Trophoblast cell (in vitro differentiated cells and primary cell): ENCODE measurements at regions not wholly inside any gene's neighbourhood (a gene's known extent, or its start where the extent isn't known, plus 50 kb on each side); places are given as distances from the start of the nearest gene placed in this dataset.

Experiments used
- DNase-seq, 2 donors: peaks; one replicate each; pipeline ENCODE4 v3.0.0-alpha.2; 2016
- H2AFZ ChIP-seq: 2 replicates; pipeline ENCODE4 v1.6.1; 2013; ENCODE audit warnings: low read length, moderate library complexity, mild to moderate bottlenecking; ENCODE audit not compliant: insufficient read depth, poor library complexity
- H2AK5ac ChIP-seq: 2 replicates; pipeline ENCODE4 v1.6.1; 2013; ENCODE audit warnings: mild to moderate bottlenecking, low read length
- H2BK120ac ChIP-seq: 2 replicates; pipeline ENCODE4 v1.6.1; 2013; ENCODE audit warnings: low read length, mild to moderate bottlenecking, moderate library complexity; ENCODE audit not compliant: insufficient read depth, poor library complexity
- H2BK12ac ChIP-seq: 2 replicates; pipeline ENCODE4 v1.6.1; 2013; ENCODE audit warnings: mild to moderate bottlenecking, low read length, moderate library complexity
- H2BK5ac ChIP-seq: 2 replicates; pipeline ENCODE4 v1.6.1; 2013; ENCODE audit warnings: low read length, low read depth, moderate library complexity, mild to moderate bottlenecking; ENCODE audit not compliant: poor library complexity
- H3K14ac ChIP-seq: 2 replicates; pipeline ENCODE4 v1.6.1; 2013; ENCODE audit warnings: mild to moderate bottlenecking, low read length
- H3K18ac ChIP-seq: 2 replicates; pipeline ENCODE4 v1.6.1; 2013; ENCODE audit warnings: mild to moderate bottlenecking, low read length
- H3K23ac ChIP-seq: 2 replicates; pipeline ENCODE4 v1.6.1; 2013; ENCODE audit warnings: low read length
- H3K27ac ChIP-seq: 2 replicates; pipeline ENCODE4 v1.5.1; 2013; ENCODE audit warnings: low read depth, mild to moderate bottlenecking, inconsistent platforms, low read length, moderate library complexity
- H3K27me3 ChIP-seq: 2 replicates; pipeline ENCODE4 v1.6.1; 2013; ENCODE audit warnings: inconsistent platforms, mild to moderate bottlenecking, low read length, moderate library complexity; ENCODE audit not compliant: insufficient read depth
- H3K36me3 ChIP-seq, 2 experiments: 1 replicate in 1 of 2; 2 replicates in 1 of 2; pipeline ENCODE4 v1.6.1; 2013; ENCODE audit warnings: low read length in 2 of 2, mild to moderate bottlenecking in 2 of 2, moderate library complexity in 1 of 2; ENCODE audit not compliant: insufficient read depth in 2 of 2, control insufficient read depth in 1 of 2
- H3K4ac ChIP-seq: 2 replicates; pipeline ENCODE4 v1.6.1; 2013; ENCODE audit warnings: low read depth, mild to moderate bottlenecking, low read length, moderate library complexity
- H3K4me1 ChIP-seq, 2 experiments: 1 replicate in 1 of 2; 2 replicates in 1 of 2; pipeline ENCODE4 v1.6.1; 2013; ENCODE audit warnings: low read length in 2 of 2, mild to moderate bottlenecking in 2 of 2, moderate library complexity in 1 of 2; ENCODE audit not compliant: insufficient read depth in 2 of 2, control insufficient read depth in 1 of 2
- H3K4me2 ChIP-seq: 2 replicates; pipeline ENCODE4 v1.6.1; 2013; ENCODE audit warnings: inconsistent platforms, mild to moderate bottlenecking, low read length, moderate library complexity
- H3K4me3 ChIP-seq: 2 replicates; pipeline ENCODE4 v1.5.1; 2013; ENCODE audit warnings: mild to moderate bottlenecking, low read depth, low read length, inconsistent platforms
- H3K79me1 ChIP-seq: one replicate; pipeline ENCODE4 v1.6.1; 2013; ENCODE audit warnings: low read length
- H3K79me2 ChIP-seq: 2 replicates; pipeline ENCODE4 v1.6.1; 2013; ENCODE audit warnings: low read length, mild to moderate bottlenecking; ENCODE audit not compliant: control insufficient read depth, insufficient read depth, poor library complexity
- H3K9ac ChIP-seq: 2 replicates; pipeline ENCODE4 v1.6.1; 2013; ENCODE audit warnings: mild to moderate bottlenecking, low read length
- H3K9me3 ChIP-seq: 2 replicates; pipeline ENCODE4 v1.6.1; 2013; ENCODE audit warnings: low read depth, mild to moderate bottlenecking, control low read depth, inconsistent platforms, low read length; ENCODE audit not compliant: insufficient read depth
- H4K12ac ChIP-seq: 2 replicates; pipeline ENCODE4 v1.6.1; 2013; ENCODE audit warnings: low read depth, mild to moderate bottlenecking, low read length, moderate library complexity
- H4K8ac ChIP-seq: 2 replicates; pipeline ENCODE4 v1.6.1; 2013; ENCODE audit warnings: low read depth, mild to moderate bottlenecking, low read length, moderate library complexity
- H4K91ac ChIP-seq: one replicate; pipeline ENCODE4 v1.6.1; 2013; ENCODE audit warnings: low read depth, mild to moderate bottlenecking, low read length, moderate library complexity
- WGBS: extraction: QIAGEN DNeasy Blood & Tissue Kit; methylation state at CpG from one replicate; pipeline ENCODE4 v1.1.7; 2013; ENCODE audit warnings: missing lambda C conversion rate; ENCODE audit not compliant: insufficient read length, insufficient coverage; ENCODE audit errors: extremely low coverage; 5-methylcytosine and 5-hydroxymethylcytosine counted together

- DNase-seq: no peak
Observed at GRCh38 chr9:38311382-38312270, 80.9 kb upstream of the ALDH1B1 start.

GRCh38 chr9:38309324-38310195, 82.9 kb upstream of the ALDH1B1 start:
- peaks cover 2% of the 10 kb centered on the region for H3K9me3 ChIP-seq
- DNase-seq: no peak
- no peak overlapping the region for H4K91ac ChIP-seq

More at GRCh38 chr9:38311382-38312270, 80.9 kb upstream of the ALDH1B1 start:
- Histone ChIP-seq H3K9me3 (peaks cover 2% of the 10 kb centered on the region), H3K23ac (no peak overlapping the region), H2BK120ac (no peak overlapping the region), H2AFZ (no peak overlapping the region), H2BK12ac (no peak overlapping the region), H3K9ac (no peak overlapping the region), H3K18ac (no peak overlapping the region), H3K27ac (no peak overlapping the region), H3K4ac (no peak overlapping the region), H2AK5ac (no peak overlapping the region), H4K91ac (no peak overlapping the region), H4K12ac (no peak overlapping the region), H2BK5ac (no peak overlapping the region), H3K79me1 (no peaks in the 10 kb centered on the region), H3K4me1 (peaks cover 5 to 7% of the 10 kb centered on the region in 2 experiments), H3K79me2 (no peaks in the 10 kb centered on the region), H3K27me3 (no peaks in the 10 kb centered on the region), H3K14ac (no peak overlapping the region), H4K8ac (no peak overlapping the region), H3K36me3 (no peaks in the 10 kb centered on the region), H3K4me3 (no peak overlapping the region), H3K4me2 (no peak overlapping the region)
- WGBS: no CpG with 5 or more reads among the region's 16 CpGs

GRCh38 chr9:38308136-38308535, 84.4 kb upstream of the ALDH1B1 start:
- Histone ChIP-seq H4K8ac (no peak overlapping the region), H3K27ac (no peak overlapping the region), H3K27me3 (no peaks in the 10 kb centered on the region), H3K4me3 (no peak overlapping the region), H2BK120ac (no peak overlapping the region), H3K9me3 (peaks cover 2% of the 10 kb centered on the region), H2AFZ (no peak overlapping the region), H2BK12ac (no peak overlapping the region), H3K4me2 (no peak overlapping the region), H3K9ac (no peak overlapping the region), H2AK5ac (no peak overlapping the region), H3K36me3 (no peaks in the 10 kb centered on the region), H2BK5ac (no peak overlapping the region), H4K12ac (no peak overlapping the region), H4K91ac (no peak overlapping the region), H3K79me2 (no peaks in the 10 kb centered on the region), H3K4me1 (peaks cover 5 to 7% of the 10 kb centered on the region in 2 experiments), H3K23ac (no peak overlapping the region), H3K79me1 (no peaks in the 10 kb centered on the region), H3K18ac (no peak overlapping the region), H3K14ac (no peak overlapping the region), H3K4ac (no peak overlapping the region)
- no peak for DNase-seq
- WGBS: 100% methylated on average over 2 of the region's 4 CpGs

More at GRCh38 chr9:38309324-38310195, 82.9 kb upstream of the ALDH1B1 start:
- Histone ChIP-seq H3K4ac (no peak overlapping the region), H3K36me3 (no peaks in the 10 kb centered on the region), H3K4me3 (no peak overlapping the region), H4K12ac (no peak overlapping the region), H3K14ac (no peak overlapping the region), H4K8ac (no peak overlapping the region), H2BK120ac (no peak overlapping the region), H3K27me3 (no peaks in the 10 kb centered on the region), H2AFZ (no peak overlapping the region), H3K4me2 (peak overlapping the region; percentile 15), H3K79me2 (no peaks in the 10 kb centered on the region), H3K4me1 (peaks cover 5 to 7% of the 10 kb centered on the region in 2 experiments), H3K23ac (no peak overlapping the region), H2BK12ac (no peak overlapping the region), H3K18ac (no peak overlapping the region), H3K27ac (no peak overlapping the region), H3K9ac (no peak overlapping the region), H2BK5ac (no peak overlapping the region), H2AK5ac (no peak overlapping the region), H3K79me1 (no peaks in the 10 kb centered on the region)
- WGBS: no CpG with 5 or more reads among the region's 11 CpGs

GRCh38 chr9:38306899-38307298, 85.6 kb upstream of the ALDH1B1 start:
- H3K18ac ChIP-seq: no peak overlapping the region
- DNase-seq: no peak
- H3K79me2 ChIP-seq: no peaks in the 10 kb centered on the region
- peaks cover 2% of the 10 kb centered on the region for H3K9me3 ChIP-seq
- H2BK120ac ChIP-seq: no peak overlapping the region
- peaks cover 5 to 7% of the 10 kb centered on the region in 2 experiments for H3K4me1 ChIP-seq
- H3K4me3 ChIP-seq: peak overlapping the region; percentile 11
- H3K79me1 ChIP-seq: no peaks in the 10 kb centered on the region
- H3K4me2 ChIP-seq: no peak overlapping the region
- no peak overlapping the region for H3K14ac ChIP-seq
- no CpG with 5 or more reads among the region's 5 CpGs for WGBS
- H4K8ac ChIP-seq: no peak overlapping the region
- H3K9ac ChIP-seq: no peak overlapping the region
- H3K27me3 ChIP-seq: no peaks in the 10 kb centered on the region
- no peak overlapping the region for H2AK5ac ChIP-seq
- H3K36me3 ChIP-seq: no peaks in the 10 kb centered on the region
- no peak overlapping the region for H2BK5ac ChIP-seq
- H3K27ac ChIP-seq: no peak overlapping the region
- H2BK12ac ChIP-seq: no peak overlapping the region
- no peak overlapping the region for H4K91ac ChIP-seq
- H3K4ac ChIP-seq: no peak overlapping the region
- no peak overlapping the region for H2AFZ ChIP-seq
- no peak overlapping the region for H3K23ac ChIP-seq
- no peak overlapping the region for H4K12ac ChIP-seq
